ENCODE measurements at regions not wholly inside any gene's neighbourhood (a gene's known extent, or its start where the extent isn't known, plus 50 kb on each side); places are given as distances from the start of the nearest gene placed in this dataset.

DNA sequence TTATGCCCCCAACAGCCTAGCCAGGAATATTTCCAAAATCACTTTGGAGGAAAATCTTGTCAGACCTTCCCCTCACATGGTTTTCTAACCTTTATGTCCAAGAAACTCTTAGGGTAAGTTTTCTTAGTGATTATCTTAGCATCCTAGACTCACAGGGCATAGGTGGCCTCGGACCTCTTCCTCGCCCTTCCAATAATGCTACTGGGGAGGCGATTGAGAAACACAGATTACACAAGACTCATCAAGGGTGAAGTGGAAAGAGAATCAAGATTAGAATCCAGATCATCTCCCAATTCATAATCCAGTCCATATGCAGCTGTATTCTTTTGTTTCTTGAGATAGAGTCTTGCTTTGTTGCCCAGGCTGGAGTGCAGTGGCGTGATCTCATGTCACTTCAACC, 358.4 kb upstream of the CDH5 start:
- TF ChIP-seq, protein P1, sequence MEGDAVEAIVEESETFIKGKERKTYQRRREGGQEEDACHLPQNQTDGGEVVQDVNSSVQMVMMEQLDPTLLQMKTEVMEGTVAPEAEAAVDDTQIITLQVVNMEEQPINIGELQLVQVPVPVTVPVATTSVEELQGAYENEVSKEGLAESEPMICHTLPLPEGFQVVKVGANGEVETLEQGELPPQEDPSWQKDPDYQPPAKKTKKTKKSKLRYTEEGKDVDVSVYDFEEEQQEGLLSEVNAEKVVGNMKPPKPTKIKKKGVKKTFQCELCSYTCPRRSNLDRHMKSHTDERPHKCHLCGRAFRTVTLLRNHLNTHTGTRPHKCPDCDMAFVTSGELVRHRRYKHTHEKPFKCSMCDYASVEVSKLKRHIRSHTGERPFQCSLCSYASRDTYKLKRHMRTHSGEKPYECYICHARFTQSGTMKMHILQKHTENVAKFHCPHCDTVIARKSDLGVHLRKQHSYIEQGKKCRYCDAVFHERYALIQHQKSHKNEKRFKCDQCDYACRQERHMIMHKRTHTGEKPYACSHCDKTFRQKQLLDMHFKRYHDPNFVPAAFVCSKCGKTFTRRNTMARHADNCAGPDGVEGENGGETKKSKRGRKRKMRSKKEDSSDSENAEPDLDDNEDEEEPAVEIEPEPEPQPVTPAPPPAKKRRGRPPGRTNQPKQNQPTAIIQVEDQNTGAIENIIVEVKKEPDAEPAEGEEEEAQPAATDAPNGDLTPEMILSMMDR (IDR thresholded peaks at IDR 0.05), result no peak
- TF ChIP-seq POLR2A (IDR thresholded peaks at IDR 0.05) (no peak), POLR2AphosphoS5 (IDR thresholded peaks at IDR 0.05; ENCODE audit: insufficient read depth in 1 of 2, low read depth in 1 of 2) (no peak)
